ENCODE measurements at regions not wholly inside any gene's neighbourhood (a gene's known extent, or its start where the extent isn't known, plus 50 kb on each side); places are given as distances from the start of the nearest gene placed in this dataset.

DNA sequence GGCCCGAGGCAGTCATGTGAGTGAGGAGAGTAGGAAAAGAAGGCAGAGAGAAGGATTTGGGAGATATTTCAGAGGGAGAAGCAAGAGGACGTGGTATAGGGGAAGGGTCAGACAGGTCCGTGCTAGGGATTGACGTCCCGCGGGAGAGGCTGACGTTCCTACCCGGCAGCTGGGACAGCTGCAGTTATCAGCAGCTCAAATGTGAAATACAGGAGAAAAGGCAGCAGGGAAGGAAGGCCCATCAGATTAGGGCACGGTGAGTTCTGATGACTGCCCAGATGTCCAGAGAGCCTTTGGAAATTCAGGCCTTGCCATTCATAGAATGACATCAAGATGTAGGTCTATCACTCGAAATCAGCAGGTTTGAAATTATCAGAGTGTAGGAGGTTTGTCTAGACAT is 88.4 kb downstream of the IRS2 start (continued):
- TF ChIP-seq, protein P1, sequence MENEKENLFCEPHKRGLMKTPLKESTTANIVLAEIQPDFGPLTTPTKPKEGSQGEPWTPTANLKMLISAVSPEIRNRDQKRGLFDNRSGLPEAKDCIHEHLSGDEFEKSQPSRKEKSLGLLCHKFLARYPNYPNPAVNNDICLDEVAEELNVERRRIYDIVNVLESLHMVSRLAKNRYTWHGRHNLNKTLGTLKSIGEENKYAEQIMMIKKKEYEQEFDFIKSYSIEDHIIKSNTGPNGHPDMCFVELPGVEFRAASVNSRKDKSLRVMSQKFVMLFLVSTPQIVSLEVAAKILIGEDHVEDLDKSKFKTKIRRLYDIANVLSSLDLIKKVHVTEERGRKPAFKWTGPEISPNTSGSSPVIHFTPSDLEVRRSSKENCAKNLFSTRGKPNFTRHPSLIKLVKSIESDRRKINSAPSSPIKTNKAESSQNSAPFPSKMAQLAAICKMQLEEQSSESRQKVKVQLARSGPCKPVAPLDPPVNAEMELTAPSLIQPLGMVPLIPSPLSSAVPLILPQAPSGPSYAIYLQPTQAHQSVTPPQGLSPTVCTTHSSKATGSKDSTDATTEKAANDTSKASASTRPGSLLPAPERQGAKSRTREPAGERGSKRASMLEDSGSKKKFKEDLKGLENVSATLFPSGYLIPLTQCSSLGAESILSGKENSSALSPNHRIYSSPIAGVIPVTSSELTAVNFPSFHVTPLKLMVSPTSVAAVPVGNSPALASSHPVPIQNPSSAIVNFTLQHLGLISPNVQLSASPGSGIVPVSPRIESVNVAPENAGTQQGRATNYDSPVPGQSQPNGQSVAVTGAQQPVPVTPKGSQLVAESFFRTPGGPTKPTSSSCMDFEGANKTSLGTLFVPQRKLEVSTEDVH (IDR thresholded peaks at IDR 0.05; ENCODE audit: low read depth, partially characterized antibody), result no peak
- TF ChIP-seq NBN (IDR thresholded peaks at IDR 0.05), result no peak
- TF ChIP-seq, protein P2, sequence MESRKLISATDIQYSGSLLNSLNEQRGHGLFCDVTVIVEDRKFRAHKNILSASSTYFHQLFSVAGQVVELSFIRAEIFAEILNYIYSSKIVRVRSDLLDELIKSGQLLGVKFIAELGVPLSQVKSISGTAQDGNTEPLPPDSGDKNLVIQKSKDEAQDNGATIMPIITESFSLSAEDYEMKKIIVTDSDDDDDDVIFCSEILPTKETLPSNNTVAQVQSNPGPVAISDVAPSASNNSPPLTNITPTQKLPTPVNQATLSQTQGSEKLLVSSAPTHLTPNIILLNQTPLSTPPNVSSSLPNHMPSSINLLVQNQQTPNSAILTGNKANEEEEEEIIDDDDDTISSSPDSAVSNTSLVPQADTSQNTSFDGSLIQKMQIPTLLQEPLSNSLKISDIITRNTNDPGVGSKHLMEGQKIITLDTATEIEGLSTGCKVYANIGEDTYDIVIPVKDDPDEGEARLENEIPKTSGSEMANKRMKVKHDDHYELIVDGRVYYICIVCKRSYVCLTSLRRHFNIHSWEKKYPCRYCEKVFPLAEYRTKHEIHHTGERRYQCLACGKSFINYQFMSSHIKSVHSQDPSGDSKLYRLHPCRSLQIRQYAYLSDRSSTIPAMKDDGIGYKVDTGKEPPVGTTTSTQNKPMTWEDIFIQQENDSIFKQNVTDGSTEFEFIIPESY (IDR thresholded peaks at IDR 0.05), result no peak
- TF ChIP-seq GABPA (IDR thresholded peaks at IDR 0.05; ENCODE audit: low read depth), result no peak
- TF ChIP-seq, protein P3, sequence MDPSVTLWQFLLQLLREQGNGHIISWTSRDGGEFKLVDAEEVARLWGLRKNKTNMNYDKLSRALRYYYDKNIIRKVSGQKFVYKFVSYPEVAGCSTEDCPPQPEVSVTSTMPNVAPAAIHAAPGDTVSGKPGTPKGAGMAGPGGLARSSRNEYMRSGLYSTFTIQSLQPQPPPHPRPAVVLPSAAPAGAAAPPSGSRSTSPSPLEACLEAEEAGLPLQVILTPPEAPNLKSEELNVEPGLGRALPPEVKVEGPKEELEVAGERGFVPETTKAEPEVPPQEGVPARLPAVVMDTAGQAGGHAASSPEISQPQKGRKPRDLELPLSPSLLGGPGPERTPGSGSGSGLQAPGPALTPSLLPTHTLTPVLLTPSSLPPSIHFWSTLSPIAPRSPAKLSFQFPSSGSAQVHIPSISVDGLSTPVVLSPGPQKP (IDR thresholded peaks at IDR 0.05; ENCODE audit: low read depth, low read length), result no peak
- no peak for TF ChIP-seq IRF4 (IDR thresholded peaks at IDR 0.05; ENCODE audit: low read depth, low read length)
- TF ChIP-seq, protein P4, sequence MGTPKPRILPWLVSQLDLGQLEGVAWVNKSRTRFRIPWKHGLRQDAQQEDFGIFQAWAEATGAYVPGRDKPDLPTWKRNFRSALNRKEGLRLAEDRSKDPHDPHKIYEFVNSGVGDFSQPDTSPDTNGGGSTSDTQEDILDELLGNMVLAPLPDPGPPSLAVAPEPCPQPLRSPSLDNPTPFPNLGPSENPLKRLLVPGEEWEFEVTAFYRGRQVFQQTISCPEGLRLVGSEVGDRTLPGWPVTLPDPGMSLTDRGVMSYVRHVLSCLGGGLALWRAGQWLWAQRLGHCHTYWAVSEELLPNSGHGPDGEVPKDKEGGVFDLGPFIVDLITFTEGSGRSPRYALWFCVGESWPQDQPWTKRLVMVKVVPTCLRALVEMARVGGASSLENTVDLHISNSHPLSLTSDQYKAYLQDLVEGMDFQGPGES (IDR thresholded peaks at IDR 0.05), result no peak
- TF ChIP-seq CBX3 (IDR thresholded peaks at IDR 0.05; ENCODE audit: borderline replicate concordance, low read depth), result no peak

All from GM12878 (cell line).